GM18526 (cell line): ENCODE measurements at regions not wholly inside any gene's neighbourhood (a gene's known extent, or its start where the extent isn't known, plus 50 kb on each side); places are given as distances from the start of the nearest gene placed in this dataset.

Experiments used
- POLR2A ChIP-seq: IDR thresholded peaks from 3 replicates; pipeline ENCODE4 v1.6.1; 2011; ENCODE audit not compliant: insufficient read length; ENCODE audit errors: extremely low read depth

GRCh38 chr9:36728651-36729520 is 156.2 kb downstream of the MELK start:
- TF ChIP-seq POLR2A, result no peak

GRCh38 chr9:36729906-36730305 is 157.2 kb downstream of the MELK start:
- TF ChIP-seq POLR2A, result no peak

GRCh38 chr9:36730414-36730813 is 157.7 kb downstream of the MELK start:
- no peak for TF ChIP-seq POLR2A

GRCh38 chr9:36731068-36731956 is 158.6 kb downstream of the MELK start:
- no peak for TF ChIP-seq POLR2A

GRCh38 chr9:36734737-36735136 is 162.0 kb downstream of the MELK start:
- no peak for TF ChIP-seq POLR2A

- no peak for TF ChIP-seq POLR2A
Measured at GRCh38 chr9:36736648-36737047, 164.0 kb downstream of the MELK start.

- TF ChIP-seq POLR2A, result no peak
Measured at GRCh38 chr9:36738318-36738976, 165.8 kb downstream of the MELK start.

GRCh38 chr9:36739373-36740116 is 166.8 kb downstream of the MELK start:
- no peak for TF ChIP-seq POLR2A

- TF ChIP-seq POLR2A, result no peak
Measured at GRCh38 chr9:36742264-36742663, 169.6 kb downstream of the MELK start.

- TF ChIP-seq POLR2A, result no peak
Measured at GRCh38 chr9:36744678-36745077, 172.0 kb downstream of the MELK start.

- no peak for TF ChIP-seq POLR2A
Measured at GRCh38 chr9:36745977-36746376, 173.3 kb downstream of the MELK start.

GRCh38 chr9:36746415-36746814 is 173.7 kb downstream of the MELK start:
- TF ChIP-seq POLR2A, result no peak

GRCh38 chr9:36748322-36748899 is 175.7 kb downstream of the MELK start:
- TF ChIP-seq POLR2A, result no peak

- TF ChIP-seq POLR2A, result no peak
Measured at GRCh38 chr9:36749461-36749860, 176.8 kb downstream of the MELK start.

- no peak for TF ChIP-seq POLR2A
Measured at GRCh38 chr9:36750630-36751029, 177.9 kb downstream of the MELK start.

GRCh38 chr9:36755019-36755418 is 182.3 kb downstream of the MELK start:
- TF ChIP-seq POLR2A, result no peak
